ENCODE measurements at regions not wholly inside any gene's neighbourhood (a gene's known extent, or its start where the extent isn't known, plus 50 kb on each side); places are given as distances from the start of the nearest gene placed in this dataset.

DNA sequence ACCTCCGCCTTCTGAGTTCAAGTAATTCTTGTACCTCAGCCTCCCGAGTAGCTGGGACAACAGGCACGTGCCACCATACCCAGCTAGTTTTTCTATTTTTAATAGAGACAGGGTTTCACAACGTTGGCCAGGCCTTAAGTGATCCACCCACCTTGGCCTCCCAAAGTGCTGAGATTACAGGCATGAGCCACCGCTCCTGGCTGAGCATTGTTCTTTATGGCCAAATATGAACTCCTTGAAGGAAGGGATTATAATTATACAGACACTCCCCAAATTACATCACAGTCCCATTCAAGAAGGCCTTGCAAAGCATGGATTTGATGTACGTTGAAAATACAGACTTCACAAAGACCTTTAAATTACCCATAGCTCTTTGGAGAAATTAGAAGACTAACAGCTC is 381.7 kb downstream of the TXNL1 start:
- TF ChIP-seq SIN3A (IDR thresholded peaks at IDR 0.05; ENCODE audit: borderline replicate concordance, insufficient read depth, low read length), result no peak
- TF ChIP-seq, protein P1, sequence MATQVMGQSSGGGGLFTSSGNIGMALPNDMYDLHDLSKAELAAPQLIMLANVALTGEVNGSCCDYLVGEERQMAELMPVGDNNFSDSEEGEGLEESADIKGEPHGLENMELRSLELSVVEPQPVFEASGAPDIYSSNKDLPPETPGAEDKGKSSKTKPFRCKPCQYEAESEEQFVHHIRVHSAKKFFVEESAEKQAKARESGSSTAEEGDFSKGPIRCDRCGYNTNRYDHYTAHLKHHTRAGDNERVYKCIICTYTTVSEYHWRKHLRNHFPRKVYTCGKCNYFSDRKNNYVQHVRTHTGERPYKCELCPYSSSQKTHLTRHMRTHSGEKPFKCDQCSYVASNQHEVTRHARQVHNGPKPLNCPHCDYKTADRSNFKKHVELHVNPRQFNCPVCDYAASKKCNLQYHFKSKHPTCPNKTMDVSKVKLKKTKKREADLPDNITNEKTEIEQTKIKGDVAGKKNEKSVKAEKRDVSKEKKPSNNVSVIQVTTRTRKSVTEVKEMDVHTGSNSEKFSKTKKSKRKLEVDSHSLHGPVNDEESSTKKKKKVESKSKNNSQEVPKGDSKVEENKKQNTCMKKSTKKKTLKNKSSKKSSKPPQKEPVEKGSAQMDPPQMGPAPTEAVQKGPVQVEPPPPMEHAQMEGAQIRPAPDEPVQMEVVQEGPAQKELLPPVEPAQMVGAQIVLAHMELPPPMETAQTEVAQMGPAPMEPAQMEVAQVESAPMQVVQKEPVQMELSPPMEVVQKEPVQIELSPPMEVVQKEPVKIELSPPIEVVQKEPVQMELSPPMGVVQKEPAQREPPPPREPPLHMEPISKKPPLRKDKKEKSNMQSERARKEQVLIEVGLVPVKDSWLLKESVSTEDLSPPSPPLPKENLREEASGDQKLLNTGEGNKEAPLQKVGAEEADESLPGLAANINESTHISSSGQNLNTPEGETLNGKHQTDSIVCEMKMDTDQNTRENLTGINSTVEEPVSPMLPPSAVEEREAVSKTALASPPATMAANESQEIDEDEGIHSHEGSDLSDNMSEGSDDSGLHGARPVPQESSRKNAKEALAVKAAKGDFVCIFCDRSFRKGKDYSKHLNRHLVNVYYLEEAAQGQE (IDR thresholded peaks at IDR 0.05; ENCODE audit: insufficient read depth in 1 of 2, low read depth in 2 of 2, low read length in 2 of 2), result no peak

Data from PFSK-1 (cell line).